ENCODE measurements at regions not wholly inside any gene's neighbourhood (a gene's known extent, or its start where the extent isn't known, plus 50 kb on each side); places are given as distances from the start of the nearest gene placed in this dataset.

GRCh38 chr2:152874955-152875354, 156.5 kb downstream of the ARL6IP6 start:
- no peak for DNase-seq (ENCODE audit: low spot score)

DNA sequence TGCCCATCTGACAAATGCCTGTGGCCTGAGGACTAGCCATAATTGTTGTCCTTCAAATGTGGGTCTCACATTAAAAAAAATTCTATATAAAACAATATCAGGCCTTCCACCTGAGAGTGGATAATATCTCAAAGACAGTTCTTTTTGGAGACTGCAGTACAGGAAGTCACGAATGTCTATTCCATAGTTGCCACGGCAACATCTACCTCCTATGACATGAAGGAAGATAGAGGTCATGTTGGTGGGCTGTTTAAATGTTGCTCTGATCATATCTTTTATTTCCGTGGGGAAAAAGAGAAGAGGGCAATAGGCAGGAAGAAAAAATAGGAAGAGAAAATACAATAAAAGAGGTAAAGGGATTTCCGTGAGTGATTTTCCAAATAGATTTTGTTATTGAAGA, 151.8 kb downstream of the ARL6IP6 start:
- DNase-seq (ENCODE audit: low spot score): no peak

DNA sequence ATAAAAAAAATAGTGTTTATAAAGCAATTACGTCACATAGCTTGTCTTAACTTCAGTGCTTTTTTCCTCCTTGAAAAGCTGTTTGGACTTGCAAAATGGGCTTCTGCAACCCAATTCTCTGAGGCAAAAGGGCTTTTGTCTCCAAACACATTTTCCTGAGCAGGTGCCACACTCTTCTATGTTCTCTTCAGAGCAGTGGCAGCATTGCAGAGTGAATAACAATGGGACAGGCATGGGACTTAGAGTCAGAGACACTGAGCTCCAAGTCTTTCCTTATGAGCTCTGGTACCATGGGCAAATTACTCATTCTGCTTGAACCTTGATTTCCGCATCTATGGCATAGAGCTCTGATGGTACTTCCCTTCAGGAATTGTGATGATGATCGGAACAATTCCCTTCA, 149.0 kb downstream of the ARL6IP6 start:
- no peak for DNase-seq (ENCODE audit: low spot score)

- no peak for DNase-seq (ENCODE audit: low spot score)
These were observed 146.3 kb downstream of the ARL6IP6 start for GRCh38 chr2:152864601-152865149.

DNA sequence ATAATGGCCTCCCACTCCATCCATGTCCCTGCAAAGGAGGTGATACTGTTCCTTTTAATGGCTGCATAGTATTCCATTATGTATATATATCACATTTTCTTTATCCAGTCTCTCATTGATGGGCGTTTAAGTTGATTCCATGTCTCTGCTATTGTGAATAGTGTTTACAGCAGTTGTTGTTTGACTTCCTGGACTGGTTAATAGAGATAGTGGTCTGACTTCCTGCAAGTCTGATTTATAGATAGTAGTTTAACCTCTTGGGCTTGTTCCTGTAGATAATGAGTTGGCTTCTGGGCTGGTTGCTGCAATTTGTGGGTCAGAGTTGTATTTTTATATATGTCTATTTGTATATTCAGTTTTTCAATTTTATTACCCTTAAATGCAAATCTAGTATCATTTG, 145.4 kb downstream of the ARL6IP6 start:
- no peak for DNase-seq (ENCODE audit: low spot score)

DNA sequence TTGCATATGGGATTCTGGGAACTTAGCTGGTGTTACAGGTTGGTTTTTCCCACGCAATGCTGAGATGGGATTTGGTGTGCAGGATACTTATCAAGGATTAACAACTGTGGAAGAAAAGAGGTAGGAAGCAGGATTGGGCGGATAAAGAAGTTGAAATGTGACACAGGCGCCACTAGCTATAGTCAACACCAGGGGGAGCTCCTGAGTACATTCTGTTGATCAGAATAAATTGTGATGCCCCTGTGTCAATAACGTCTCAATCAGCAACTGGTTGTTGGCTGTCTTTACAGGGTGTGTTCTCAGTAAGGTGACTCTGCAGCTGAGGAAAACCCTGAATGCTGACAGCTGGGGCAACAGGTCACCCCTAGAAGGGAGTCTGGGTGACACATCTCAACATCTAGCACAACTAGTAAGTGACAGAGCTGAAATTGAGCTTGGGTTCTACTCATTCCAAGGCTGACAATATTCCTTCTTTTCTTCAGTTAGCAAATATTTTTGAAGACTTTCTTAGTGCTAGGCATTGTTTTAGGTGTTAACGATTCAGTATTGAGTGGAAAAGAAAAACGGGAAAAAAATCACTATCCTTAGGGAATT, 143.0 kb downstream of the ARL6IP6 start:
- DNase-seq (ENCODE audit: low spot score): no peak

DNA sequence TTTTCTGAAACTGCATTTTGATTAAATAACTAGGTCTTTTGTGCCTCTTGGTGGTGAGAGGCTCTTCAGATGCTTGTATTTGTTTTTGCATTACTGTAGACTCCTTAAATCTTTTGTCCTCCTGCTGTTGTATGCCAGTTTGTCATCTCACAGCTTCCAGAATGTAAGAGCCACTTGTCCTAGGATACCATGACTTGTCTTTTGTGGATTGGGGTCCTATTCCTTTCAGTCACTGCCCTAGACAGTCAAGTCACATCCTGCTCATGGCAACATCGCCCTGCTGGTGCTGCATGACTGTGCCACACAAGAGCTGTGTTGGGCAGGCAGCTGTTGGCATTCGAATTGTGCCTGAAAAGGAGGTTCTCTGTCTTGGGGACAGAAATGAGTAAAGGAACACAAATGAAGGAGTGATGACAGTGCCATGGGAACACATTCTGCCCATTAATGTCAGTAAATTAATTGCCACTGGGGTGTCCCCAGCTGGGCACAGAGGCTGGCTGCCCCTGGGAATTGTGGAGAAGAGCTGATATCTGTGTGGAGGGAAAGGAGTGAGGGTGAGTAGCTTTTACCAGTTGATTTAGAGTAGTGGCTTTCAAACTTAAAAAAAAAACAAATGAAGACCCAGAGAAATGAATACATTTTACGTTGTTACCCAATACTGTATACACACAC, 140.3 kb downstream of the ARL6IP6 start:
- no peak for DNase-seq (ENCODE audit: low spot score)

DNA sequence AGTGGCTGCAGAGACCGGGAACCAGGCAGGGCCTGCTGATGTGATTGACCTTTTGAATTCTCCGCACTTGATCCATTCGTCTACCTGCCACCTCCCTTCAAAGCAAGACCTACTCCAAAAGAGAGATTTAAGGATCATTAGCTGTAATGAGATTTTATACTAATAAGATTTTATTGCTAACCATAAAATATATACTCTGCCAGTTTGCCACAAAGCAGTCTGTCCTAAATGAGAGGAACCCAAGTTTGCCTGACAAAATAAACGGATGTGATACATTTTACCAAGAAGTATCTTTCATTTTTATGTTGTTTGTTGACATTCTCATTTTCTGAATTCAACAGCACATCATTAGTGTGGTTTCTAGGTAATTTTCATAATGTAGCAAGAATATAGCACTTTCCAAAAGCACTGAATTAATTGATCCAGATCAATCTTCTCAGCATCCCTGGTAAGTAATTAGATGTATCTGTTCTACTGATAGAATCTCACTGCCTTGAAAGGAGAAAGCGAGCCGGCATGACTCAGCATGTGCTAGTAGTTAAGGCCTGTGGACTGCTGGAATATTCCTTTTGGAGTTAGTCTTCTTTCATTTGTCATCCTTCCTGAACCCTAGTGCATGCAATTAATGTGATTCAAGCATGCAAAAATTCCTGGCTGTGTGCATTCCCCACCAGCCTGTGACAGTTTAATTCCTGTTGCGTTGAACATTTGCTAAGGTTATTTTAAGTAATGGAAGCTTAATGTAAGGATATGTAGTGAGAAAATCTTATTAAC, 128.5 kb downstream of the ARL6IP6 start:
- no peak for DNase-seq (ENCODE audit: low spot score)

GRCh38 chr2:152835674-152836073, 117.3 kb downstream of the ARL6IP6 start:
- DNase-seq (ENCODE audit: low spot score): no peak

DNA sequence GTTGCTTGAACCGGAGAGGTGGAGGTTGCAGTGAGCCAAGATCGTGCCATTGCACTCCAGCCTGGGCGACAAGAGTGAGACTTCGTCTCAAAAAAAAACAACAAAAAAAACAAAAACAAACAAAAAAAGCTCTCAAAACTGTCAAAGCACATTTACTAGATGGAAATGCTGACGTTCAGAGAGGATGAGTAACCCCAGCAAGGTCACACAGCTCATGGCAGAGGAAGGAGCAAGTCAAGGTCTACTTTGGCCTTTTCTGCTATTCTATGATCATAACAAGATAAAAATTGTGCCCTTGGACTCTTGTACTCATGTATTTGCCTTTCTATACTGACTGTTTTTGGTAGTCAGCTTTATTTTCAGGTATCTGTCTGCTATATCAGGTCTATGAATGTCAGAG, 109.5 kb downstream of the ARL6IP6 start:
- no peak for DNase-seq (ENCODE audit: low spot score)

- no peak for DNase-seq (ENCODE audit: low spot score)
These were observed 108.3 kb downstream of the ARL6IP6 start for GRCh38 chr2:152826581-152827279.

DNA sequence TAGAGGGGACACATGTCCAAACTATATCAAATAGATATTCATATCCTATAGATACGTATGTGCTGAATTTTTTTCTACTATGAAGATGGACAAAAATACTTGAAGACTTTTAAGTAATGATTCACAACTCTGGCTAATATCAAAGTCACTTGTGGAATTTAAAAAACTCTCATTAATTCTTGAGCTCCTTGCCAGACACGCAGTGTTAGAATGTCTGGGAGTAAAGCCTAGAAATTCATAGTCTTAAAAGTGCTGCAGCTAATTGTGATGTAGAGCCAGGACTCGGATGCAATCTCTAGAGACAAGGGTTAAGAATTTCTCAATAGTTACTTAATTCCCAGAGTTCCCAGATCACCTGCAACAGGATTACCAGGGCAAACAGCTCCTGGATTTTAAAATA, 107.4 kb downstream of the ARL6IP6 start:
- no peak for DNase-seq (ENCODE audit: low spot score)

- no peak for DNase-seq (ENCODE audit: low spot score)
These were observed 105.5 kb downstream of the ARL6IP6 start for GRCh38 chr2:152823905-152824304.

- DNase-seq (ENCODE audit: low spot score): no peak
These were observed 104.3 kb downstream of the ARL6IP6 start for GRCh38 chr2:152822676-152823075.

DNA sequence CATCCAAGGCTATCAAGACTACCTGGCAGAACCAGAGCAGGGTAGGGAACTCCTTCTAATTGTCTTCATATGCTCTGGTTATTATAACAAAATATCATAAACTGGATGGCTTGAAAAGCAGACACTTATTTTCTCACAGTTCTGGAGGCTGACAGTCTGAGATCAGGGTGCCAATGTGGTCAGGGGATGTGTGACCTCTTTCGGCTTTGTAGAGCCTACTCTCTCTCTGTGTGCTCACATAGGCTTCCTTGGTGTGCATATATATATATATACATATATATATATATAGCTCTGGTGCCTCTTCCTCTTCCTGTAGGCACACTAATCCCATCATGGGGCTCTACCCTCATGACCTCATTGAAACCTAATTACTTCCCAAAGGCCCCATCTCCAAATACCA, 101.6 kb downstream of the ARL6IP6 start:
- no peak for DNase-seq (ENCODE audit: low spot score)

DNA sequence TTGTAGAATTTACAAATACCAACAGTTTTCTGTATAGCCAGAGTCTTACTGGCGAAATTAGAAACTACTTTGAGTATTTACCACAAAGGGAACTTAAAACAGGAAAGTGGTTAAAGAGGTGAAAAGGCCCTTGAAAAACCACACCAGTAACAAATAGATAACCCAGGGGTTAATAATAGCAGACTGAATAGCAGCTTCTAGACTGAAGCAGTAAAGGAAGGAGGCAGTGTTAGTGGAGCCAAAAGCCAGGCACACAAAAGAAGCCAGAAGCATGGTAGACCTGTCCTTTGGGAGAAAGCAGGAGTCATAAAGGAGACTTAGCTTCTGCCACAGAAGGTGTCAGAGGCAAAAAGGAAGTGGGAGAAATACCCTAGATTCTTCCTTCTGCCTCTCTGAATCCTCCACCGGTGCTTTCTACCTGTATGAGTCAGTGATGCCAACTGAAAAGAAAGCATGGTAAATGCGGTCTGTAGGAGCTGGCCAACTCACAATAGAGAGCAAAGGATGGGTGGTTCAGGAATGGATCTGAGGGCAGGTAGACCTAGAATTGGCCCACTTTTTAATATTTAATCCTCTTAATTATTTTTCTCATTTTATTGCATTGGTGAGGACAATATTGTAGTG, 97.3 kb downstream of the ARL6IP6 start:
- DNase-seq (ENCODE audit: low spot score): no peak

GRCh38 chr2:152814475-152815030, 96.1 kb downstream of the ARL6IP6 start:
- no peak for DNase-seq (ENCODE audit: low spot score)

DNA sequence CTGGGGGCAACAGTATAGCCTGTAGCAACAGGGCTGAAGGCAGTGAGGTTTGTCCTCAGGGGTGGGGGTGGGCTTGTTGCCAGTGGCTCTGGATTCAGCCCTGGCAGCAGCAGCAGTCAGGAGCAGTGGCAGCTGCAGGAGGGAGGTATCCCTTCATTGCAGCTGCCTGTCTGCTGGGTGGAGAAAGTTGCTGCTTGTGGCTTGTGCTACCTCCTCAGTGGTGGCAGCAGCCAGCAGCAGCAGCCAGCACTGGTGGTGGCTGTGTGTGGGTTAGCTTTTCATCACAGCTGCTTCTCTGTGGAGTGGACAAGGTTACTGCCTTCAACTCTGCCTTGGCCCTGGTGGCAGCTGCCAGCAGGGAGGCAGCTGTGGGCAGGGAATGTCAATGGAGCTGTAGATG, 94.9 kb downstream of the ARL6IP6 start:
- DNase-seq (ENCODE audit: low spot score): no peak
